KMS-11 (cell line): ENCODE measurements at regions not wholly inside any gene's neighbourhood (a gene's known extent, or its start where the extent isn't known, plus 50 kb on each side); places are given as distances from the start of the nearest gene placed in this dataset.

ENCODE experiments used
- H2AFZ ChIP-seq: fragments of 200-600 bp; sonication (generic); 2 replicates; pipeline ENCODE4 v1.6.1; 2016; ENCODE audit warnings: antibody characterized with exemption, mixed run types, low read depth
- H3K27ac ChIP-seq: fragments of 200-600 bp; sonication (generic); 2 replicates; pipeline ENCODE4 v1.6.1; 2016; ENCODE audit warnings: mild to moderate bottlenecking, mixed run types
- H3K27me3 ChIP-seq: fragments of 200-600 bp; sonication (generic); 2 replicates; pipeline ENCODE4 v1.6.1; 2017; ENCODE audit warnings: mild to moderate bottlenecking, low read depth, mixed run types, moderate library complexity; ENCODE audit not compliant: insufficient read depth
- H3K36me3 ChIP-seq: fragments of 200-600 bp; sonication (generic); 2 replicates; pipeline ENCODE4 v1.6.1; 2017; ENCODE audit warnings: mild to moderate bottlenecking, mixed run types; ENCODE audit not compliant: insufficient read depth
- H3K4me1 ChIP-seq: fragments of 200-600 bp; sonication (generic); 2 replicates; pipeline ENCODE4 v1.6.1; 2016; ENCODE audit warnings: mild to moderate bottlenecking, low read depth, mixed run types; ENCODE audit not compliant: poor library complexity, severe bottlenecking
- H3K4me2 ChIP-seq: fragments of 200-600 bp; sonication (generic); 2 replicates; pipeline ENCODE4 v1.7.0; 2016; ENCODE audit warnings: mild to moderate bottlenecking, mixed run types
- H3K4me3 ChIP-seq: fragments of 200-600 bp; sonication (generic); IDR thresholded peaks from 2 replicates; pipeline ENCODE4 v1.6.1; 2017; ENCODE audit warnings: low read depth, low read length, mixed read lengths; ENCODE audit not compliant: insufficient read depth
- H3K79me2 ChIP-seq: fragments of 200-600 bp; sonication (generic); 2 replicates; pipeline ENCODE4 v1.6.1; 2016; ENCODE audit warnings: low read depth, mixed run types; ENCODE audit not compliant: insufficient read depth
- H3K9ac ChIP-seq: fragments of 200-600 bp; sonication (generic); 2 replicates; pipeline ENCODE4 v1.6.1; 2016; ENCODE audit warnings: mild to moderate bottlenecking, mixed run types
- H4K20me1 ChIP-seq: fragments of 200-600 bp; sonication (generic); 2 replicates; pipeline ENCODE4 v1.6.1; 2016; ENCODE audit warnings: mild to moderate bottlenecking, mixed run types; ENCODE audit not compliant: insufficient read depth
- TF ChIP-seq, protein P1 (sequence below): fragments of 200-600 bp; sonication (generic); conservative IDR thresholded peaks from 2 replicates; pipeline ENCODE4 v1.6.1; 2017; ENCODE audit warnings: low read depth, mild to moderate bottlenecking, antibody characterized with exemption, low read length, moderate library complexity, mixed read lengths

DNA sequence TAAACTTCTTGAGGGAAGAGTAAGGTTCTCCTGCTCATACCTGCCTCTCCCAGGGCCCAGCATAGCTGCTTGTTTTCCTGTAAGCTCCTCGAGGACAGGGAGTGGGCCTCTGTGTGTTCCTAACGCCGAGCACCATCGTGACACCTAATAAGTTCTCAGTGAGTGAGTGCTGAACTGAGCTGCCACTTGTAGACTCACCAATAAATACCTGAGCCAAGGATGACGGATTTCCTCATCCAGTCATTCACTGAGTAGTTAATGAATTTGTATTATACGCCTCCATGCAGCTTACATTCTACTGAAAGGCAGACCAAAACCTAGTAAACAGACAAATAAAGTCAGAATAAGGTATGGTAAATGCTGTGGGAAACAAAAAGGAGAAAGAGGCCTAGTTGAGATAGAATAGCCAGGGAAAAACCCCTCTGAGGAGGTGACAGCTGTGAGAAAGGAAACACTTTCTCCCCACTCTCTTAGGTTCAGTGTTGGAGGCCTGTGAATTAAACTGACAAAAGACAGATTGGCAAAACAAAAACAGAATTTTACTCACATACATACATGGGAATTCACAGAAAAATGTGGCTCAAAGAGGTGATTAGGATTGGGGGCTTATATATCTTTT, 138.6 kb downstream of the B3GNT2 start:
- no peak overlapping the region for H3K9ac ChIP-seq
- H3K79me2 ChIP-seq, result no peaks in the 10 kb centered on the region
- TF ChIP-seq, protein P1, sequence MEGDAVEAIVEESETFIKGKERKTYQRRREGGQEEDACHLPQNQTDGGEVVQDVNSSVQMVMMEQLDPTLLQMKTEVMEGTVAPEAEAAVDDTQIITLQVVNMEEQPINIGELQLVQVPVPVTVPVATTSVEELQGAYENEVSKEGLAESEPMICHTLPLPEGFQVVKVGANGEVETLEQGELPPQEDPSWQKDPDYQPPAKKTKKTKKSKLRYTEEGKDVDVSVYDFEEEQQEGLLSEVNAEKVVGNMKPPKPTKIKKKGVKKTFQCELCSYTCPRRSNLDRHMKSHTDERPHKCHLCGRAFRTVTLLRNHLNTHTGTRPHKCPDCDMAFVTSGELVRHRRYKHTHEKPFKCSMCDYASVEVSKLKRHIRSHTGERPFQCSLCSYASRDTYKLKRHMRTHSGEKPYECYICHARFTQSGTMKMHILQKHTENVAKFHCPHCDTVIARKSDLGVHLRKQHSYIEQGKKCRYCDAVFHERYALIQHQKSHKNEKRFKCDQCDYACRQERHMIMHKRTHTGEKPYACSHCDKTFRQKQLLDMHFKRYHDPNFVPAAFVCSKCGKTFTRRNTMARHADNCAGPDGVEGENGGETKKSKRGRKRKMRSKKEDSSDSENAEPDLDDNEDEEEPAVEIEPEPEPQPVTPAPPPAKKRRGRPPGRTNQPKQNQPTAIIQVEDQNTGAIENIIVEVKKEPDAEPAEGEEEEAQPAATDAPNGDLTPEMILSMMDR, result no peak
- H3K36me3 ChIP-seq, result no peaks in the 10 kb centered on the region
- H3K27me3 ChIP-seq, result no peaks in the 10 kb centered on the region
- no peak overlapping the region for H3K4me2 ChIP-seq
- no peaks in the 10 kb centered on the region for H3K4me1 ChIP-seq
- no peaks in the 10 kb centered on the region for H4K20me1 ChIP-seq
- no peak overlapping the region for H2AFZ ChIP-seq
- H3K27ac ChIP-seq, result no peak overlapping the region
- H3K4me3 ChIP-seq, result no peak overlapping the region

DNA sequence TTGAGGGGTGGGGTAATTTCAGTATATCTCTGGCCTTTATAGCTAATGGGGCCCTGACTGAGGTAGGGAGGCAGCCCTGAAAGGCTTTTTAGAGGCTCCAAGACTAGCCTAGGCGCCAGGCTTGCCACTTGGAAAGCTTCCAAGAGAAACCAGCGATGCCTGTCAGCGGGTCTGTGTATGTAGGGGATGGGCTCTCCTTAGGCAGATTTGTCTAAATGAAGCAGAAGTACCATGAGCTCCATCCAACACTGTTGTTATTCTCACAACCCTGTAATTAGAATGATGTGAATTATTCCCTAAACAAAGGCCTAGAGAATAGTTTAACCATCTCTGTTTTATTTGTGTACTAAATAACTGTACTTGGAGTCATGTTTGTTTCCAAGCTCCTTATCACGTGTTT, 138.1 kb downstream of the B3GNT2 start:
- no peak overlapping the region for H3K27ac ChIP-seq
- H3K4me3 ChIP-seq, result no peak overlapping the region
- no peaks in the 10 kb centered on the region for H3K36me3 ChIP-seq
- H3K4me2 ChIP-seq, result no peak overlapping the region
- no peaks in the 10 kb centered on the region for H4K20me1 ChIP-seq
- H2AFZ ChIP-seq, result no peak overlapping the region
- H3K4me1 ChIP-seq, result no peaks in the 10 kb centered on the region
- no peaks in the 10 kb centered on the region for H3K79me2 ChIP-seq
- TF ChIP-seq, protein P1, result no peak
- H3K27me3 ChIP-seq, result no peaks in the 10 kb centered on the region
- no peak overlapping the region for H3K9ac ChIP-seq

DNA sequence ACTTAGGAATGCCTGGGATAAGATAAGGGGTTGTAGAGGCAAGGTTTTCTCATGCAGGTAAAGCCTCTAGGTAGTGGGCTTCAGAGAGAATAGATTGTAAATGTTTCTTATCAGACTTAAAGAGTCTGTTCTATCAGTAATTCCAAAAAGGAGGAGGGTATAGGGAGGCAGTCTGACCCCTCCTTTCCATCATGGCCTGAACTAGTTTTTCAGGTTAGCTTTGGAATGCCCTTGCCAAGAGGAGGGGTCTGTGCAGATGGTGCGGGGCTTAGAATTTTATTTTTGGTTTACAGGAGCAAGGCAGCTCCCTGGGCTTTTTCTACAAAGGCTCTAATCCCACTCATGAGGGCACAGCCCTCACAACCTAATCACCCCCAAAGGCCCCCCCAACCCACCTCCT, 135.0 kb downstream of the B3GNT2 start:
- no peaks in the 10 kb centered on the region for H3K79me2 ChIP-seq
- TF ChIP-seq, protein P1, result no peak
- no peaks in the 10 kb centered on the region for H4K20me1 ChIP-seq
- H3K4me3 ChIP-seq, result no peak overlapping the region
- no peaks in the 10 kb centered on the region for H3K36me3 ChIP-seq
- H2AFZ ChIP-seq, result no peak overlapping the region
- no peaks in the 10 kb centered on the region for H3K4me1 ChIP-seq
- H3K9ac ChIP-seq, result no peak overlapping the region
- H3K4me2 ChIP-seq, result no peak overlapping the region
- no peaks in the 10 kb centered on the region for H3K27me3 ChIP-seq
- H3K27ac ChIP-seq, result no peak overlapping the region

DNA sequence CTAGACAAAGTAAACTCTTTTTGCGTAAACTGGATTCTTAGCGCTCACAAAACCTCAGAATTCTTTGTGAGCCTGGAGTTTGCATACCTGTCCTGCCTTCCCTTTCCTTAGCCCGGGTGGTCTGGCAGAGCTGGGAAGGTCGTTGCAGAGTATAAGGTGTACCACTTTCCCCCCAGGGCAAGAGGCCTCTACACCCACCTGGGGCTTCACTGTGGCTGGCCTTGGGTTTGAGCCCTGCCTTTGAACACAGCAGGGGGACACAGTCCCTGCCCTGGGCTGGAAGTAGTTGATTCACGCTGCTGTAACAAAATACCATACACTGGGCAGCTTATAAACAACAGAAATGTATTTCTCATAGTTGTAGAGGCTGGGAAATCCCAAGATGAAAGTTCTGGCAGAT, 133.9 kb downstream of the B3GNT2 start:
- H3K4me3 ChIP-seq, result no peak overlapping the region
- TF ChIP-seq, protein P1, result no peak
- no peaks in the 10 kb centered on the region for H3K27me3 ChIP-seq
- no peaks in the 10 kb centered on the region for H3K4me1 ChIP-seq
- H3K4me2 ChIP-seq, result no peak overlapping the region
- H2AFZ ChIP-seq, result no peak overlapping the region
- no peak overlapping the region for H3K9ac ChIP-seq
- H3K27ac ChIP-seq, result no peak overlapping the region
- H3K36me3 ChIP-seq, result no peaks in the 10 kb centered on the region
- no peaks in the 10 kb centered on the region for H4K20me1 ChIP-seq
- H3K79me2 ChIP-seq, result no peaks in the 10 kb centered on the region
